K562 (cell line): ENCODE measurements at regions not wholly inside any gene's neighbourhood (a gene's known extent, or its start where the extent isn't known, plus 50 kb on each side); places are given as distances from the start of the nearest gene placed in this dataset.

Source experiments
- ATAC-seq: fragments of 200-7000 bp; cut with Tn5 transposase; 3 replicates; pipeline ENCODE4 v1.9.1; 2020; ENCODE audit warnings: moderate library complexity
- BruUV-seq: library from RNA; stranded (reverse); fragments of 400-500 nt; replicated peaks from 2 replicates; lab custom pipeline; 2021; lab: Mats Ljungman, UMichigan
- CTCF ChIA-PET: fragments of 300-600 bp; formaldehyde crosslinking; extraction: SDS; loops from one replicate; lab custom pipeline; 2021; ENCODE audit warnings: low intra/inter-chr PET ratio; lab: Yijun Ruan, JAX
- POLR2A ChIA-PET: fragments of 300-600, 350-650 bp; sonication (Branson Sonifier 250); formaldehyde crosslinking; extraction: SDS; loops from one replicate; lab custom pipeline; 2021; ENCODE audit warnings: antibody characterized with exemption, inconsistent platforms; lab: Yijun Ruan, JAX
- DNase-seq, 4 experiments: peaks; one replicate each; pipeline versions ENCODE4 v3.0.0 to v3.0.0-alpha.2; 2011 to 2018; ENCODE audit warnings: low spot score in 3 of 4, mixed read lengths in 3 of 4; ENCODE audit errors: extremely low read depth in 1 of 4
- FAIRE-seq: peaks from 2 replicates; lab custom pipeline; 2011; peaks lifted over from hg19 to GRCh38; lab: Jason Lieb, UNC
- H2AFZ ChIP-seq: 2 replicates; pipeline ENCODE4 v1.6.0; 2011; ENCODE audit warnings: low read depth, low read length, control low read depth, inconsistent platforms
- H3K27ac ChIP-seq: fragments of 200-600 bp; 3 replicates; pipeline ENCODE4 v1.8.0; 2011; ENCODE audit warnings: low read depth, mild to moderate bottlenecking, control low read depth, inconsistent platforms, low read length, moderate library complexity, mixed read lengths; ENCODE audit errors: extremely low read depth
- H3K27me3 ChIP-seq, 2 experiments: fragments of 300-600 bp in 1 of 2; 2 replicates in 1 of 2; 3 replicates in 1 of 2; pipeline versions ENCODE4 v1.6.0 to v1.8.0; 2011; ENCODE audit warnings: inconsistent platforms in 2 of 2, low read length in 2 of 2, mild to moderate bottlenecking in 1 of 2, mixed read lengths in 1 of 2, moderate library complexity in 1 of 2; ENCODE audit not compliant: control insufficient read depth in 2 of 2, insufficient read depth in 2 of 2
- H3K36me3 ChIP-seq: fragments of 300-600 bp; 3 replicates; pipeline ENCODE4 v1.8.0; 2011; ENCODE audit warnings: mild to moderate bottlenecking, low read length, inconsistent platforms; ENCODE audit not compliant: control insufficient read depth, insufficient read depth
- H3K4me1 ChIP-seq, 2 experiments: fragments of 200-600 bp in 1 of 2; replicated peaks in 1 of 2; 2 replicates in 1 of 2; 3 replicates in 1 of 2; pipeline versions ENCODE4 v1.5.1 to v1.8.0; 2011; ENCODE audit warnings: inconsistent platforms in 2 of 2, low read length in 2 of 2, mild to moderate bottlenecking in 1 of 2, mixed read lengths in 1 of 2, moderate library complexity in 1 of 2; ENCODE audit not compliant: control insufficient read depth in 2 of 2, insufficient read depth in 2 of 2
- H3K4me2 ChIP-seq: 2 replicates; pipeline ENCODE4 v1.6.1; 2011; ENCODE audit warnings: low read length, control low read depth, inconsistent platforms, mixed read lengths; ENCODE audit not compliant: insufficient read depth
- H3K4me3 ChIP-seq: fragments of 200-600 bp; sonication (generic), shearing (Covaris generic); 2 replicates; pipeline ENCODE4 v1.5.1; 2016; ENCODE audit warnings: control low read depth, inconsistent platforms
- H3K79me2 ChIP-seq: fragments of 200-600 bp; 3 replicates; pipeline ENCODE4 v1.8.0; 2011; ENCODE audit warnings: low read length, inconsistent platforms; ENCODE audit not compliant: control insufficient read depth, insufficient read depth
- H3K9ac ChIP-seq, 2 experiments: 2 replicates each; pipeline versions ENCODE4 v1.6.0 to v1.6.1; 2011; ENCODE audit warnings: low read depth in 2 of 2, low read length in 2 of 2, control low read depth in 1 of 2, inconsistent platforms in 1 of 2, mild to moderate bottlenecking in 1 of 2, mixed read lengths in 1 of 2; ENCODE audit not compliant: insufficient read depth in 1 of 2
- H3K9me1 ChIP-seq: one replicate; pipeline ENCODE4 v1.6.0; 2011; ENCODE audit warnings: inconsistent platforms, mild to moderate bottlenecking, low read length, moderate library complexity; ENCODE audit not compliant: control insufficient read depth, insufficient read depth
- H3K9me3 ChIP-seq: replicated peaks from 2 replicates; pipeline ENCODE4 v1.5.1; 2011; ENCODE audit warnings: low read depth, low read length, inconsistent platforms; ENCODE audit not compliant: control insufficient read depth, insufficient read depth
- H4K20me1 ChIP-seq: replicated peaks from 2 replicates; pipeline ENCODE4 v1.6.1; 2011; ENCODE audit warnings: low read length, inconsistent platforms, mixed read lengths; ENCODE audit not compliant: control insufficient read depth, insufficient read depth
- CHCHD3 ChIP-seq: fragments of 250-450 bp; sonication (Bioruptor Pico); IDR thresholded peaks from 2 replicates; pipeline ENCODE4 v2.1.2; 2022; ENCODE audit warnings: mild to moderate bottlenecking
- DNMT1 ChIP-seq: fragments of 450-650 bp; IDR thresholded peaks from 2 replicates; pipeline ENCODE4 v1.6.1; 2016; ENCODE audit warnings: antibody characterized with exemption, mild to moderate bottlenecking
- RB1 ChIP-seq: fragments of 450-650 bp; IDR thresholded peaks from 2 replicates; pipeline ENCODE4 v1.6.1; 2017; ENCODE audit warnings: low read depth, mild to moderate bottlenecking
- SLC30A9 ChIP-seq: fragments of 250-450 bp; sonication (Bioruptor Pico); IDR thresholded peaks from 2 replicates; pipeline ENCODE4 v1.8.0; 2022; ENCODE audit warnings: mild to moderate bottlenecking, moderate library complexity
- TCFL5 ChIP-seq: fragments of 250-450 bp; sonication (Bioruptor Pico); conservative IDR thresholded peaks from 2 replicates; pipeline ENCODE4 v1.6.1; 2021; ENCODE audit warnings: mild to moderate bottlenecking, moderate library complexity, matching md5 sums
- ZFX ChIP-seq: sonication (generic); formaldehyde crosslinking; IDR thresholded peaks from 2 replicates; pipeline ENCODE4 v1.8.0; 2022; ENCODE audit warnings: mild to moderate bottlenecking, missing genetic modification reagents, moderate library complexity
- ZNF140 ChIP-seq: fragments of 250-450 bp; sonication (Bioruptor Pico); IDR thresholded peaks from 2 replicates; pipeline ENCODE4 v1.8.0; 2021; ENCODE audit warnings: moderate library complexity, mild to moderate bottlenecking, inconsistent platforms
- WGBS: fragments of 100-300 bp; shearing (Covaris generic); methylation state at CpG from one replicate; pipeline ENCODE4 v1.1.6; 2016; ENCODE audit warnings: low coverage, mixed read lengths; ENCODE audit not compliant: insufficient coverage; ENCODE audit errors: missing lambda C conversion rate; 5-methylcytosine and 5-hydroxymethylcytosine counted together
- in situ Hi-C: fragments of 300-500 bp; cut with MboI; formaldehyde crosslinking; loops from 4 replicates; pipeline ENCODE4 v1.15.0; 2018; ENCODE audit warnings: inconsistent platforms, mixed read lengths
- intact Hi-C: fragments of 100-400 bp; cut with micrococcal nuclease; formaldehyde crosslinking; loops from 2 replicates; pipeline ENCODE4 v1.14.2; 2022
- TF ChIP-seq, protein P1 (sequence below): fragments of 450-650 bp; IDR thresholded peaks from 2 replicates; pipeline ENCODE4 v1.6.1; 2016; ENCODE audit warnings: low read depth, mild to moderate bottlenecking, moderate library complexity
- TF ChIP-seq, protein P2 (sequence below): sonication (generic); formaldehyde crosslinking; IDR thresholded peaks from 2 replicates; pipeline ENCODE4 v1.8.0; 2022; ENCODE audit warnings: mild to moderate bottlenecking, missing genetic modification reagents

DNA sequence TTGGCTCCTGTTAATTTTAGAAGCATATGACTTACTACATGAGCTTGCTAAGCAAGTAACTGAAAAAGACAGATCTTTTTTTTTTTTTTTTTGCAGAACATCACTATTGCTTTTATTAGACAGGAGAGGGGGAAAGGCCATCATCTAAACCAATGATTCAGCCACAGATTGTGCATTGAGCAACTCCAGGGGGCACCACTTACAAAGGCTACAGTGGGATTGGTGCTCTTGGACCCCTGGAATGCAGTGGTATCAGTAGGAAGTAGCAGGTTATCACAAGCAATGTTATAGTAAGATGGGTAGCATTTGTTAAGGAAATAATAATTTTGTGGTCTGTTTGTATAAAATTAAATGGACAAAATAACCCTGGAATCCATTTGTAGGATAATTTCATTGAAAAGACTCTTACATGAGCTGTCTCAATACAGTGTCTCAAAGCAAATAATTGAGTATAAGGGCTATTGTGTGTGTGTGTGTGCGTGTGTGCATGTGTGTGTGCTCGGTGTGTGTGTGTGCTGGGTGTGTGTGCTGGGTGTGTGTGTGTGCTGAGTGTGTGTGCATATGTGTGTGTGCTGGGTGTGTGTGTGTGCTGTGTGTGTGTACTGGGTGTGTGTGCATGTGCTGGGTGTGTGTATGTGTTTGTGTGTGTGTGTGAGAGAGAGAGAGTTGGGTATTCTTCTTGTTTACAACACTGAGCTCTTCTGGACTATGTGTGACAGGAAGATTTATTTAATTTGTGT is 296.3 kb downstream of the PCDH7 start:
- H3K79me2 ChIP-seq: no peaks in the 10 kb centered on the region
- no peak for DNase-seq
- no peaks in the 10 kb centered on the region for H3K36me3 ChIP-seq
- CTCF ChIA-PET: no interaction called here
- in situ Hi-C loops (no loop called here), intact Hi-C loops (no loop called here)
- 0% methylated on average over 2 of the region's 2 CpGs for WGBS
- no peaks in the 10 kb centered on the region for H3K9me3 ChIP-seq
- no peaks in the 10 kb centered on the region for H4K20me1 ChIP-seq
- no peaks in the 10 kb centered on the region for H3K9me1 ChIP-seq
- H3K4me1 ChIP-seq: no peaks in the 10 kb centered on the region
- POLR2A ChIA-PET: no interaction called here
- no peak overlapping the region for H3K27ac ChIP-seq
- no peak overlapping the region for H3K9ac ChIP-seq
- H3K4me2 ChIP-seq: no peak overlapping the region
- TF ChIP-seq, protein P1, sequence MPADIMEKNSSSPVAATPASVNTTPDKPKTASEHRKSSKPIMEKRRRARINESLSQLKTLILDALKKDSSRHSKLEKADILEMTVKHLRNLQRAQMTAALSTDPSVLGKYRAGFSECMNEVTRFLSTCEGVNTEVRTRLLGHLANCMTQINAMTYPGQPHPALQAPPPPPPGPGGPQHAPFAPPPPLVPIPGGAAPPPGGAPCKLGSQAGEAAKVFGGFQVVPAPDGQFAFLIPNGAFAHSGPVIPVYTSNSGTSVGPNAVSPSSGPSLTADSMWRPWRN: no peak
- TF ChIP-seq TCFL5 (CRISPR knock-in tag): no peak
- no peak for TF ChIP-seq CHCHD3 (CRISPR knock-in tag)
- no peak for TF ChIP-seq DNMT1
- no peak for TF ChIP-seq ZFX (CRISPR knock-in tag)
- TF ChIP-seq, all 486 proteins: peak for 0
- H2AFZ ChIP-seq: no peak overlapping the region
- ATAC-seq (no peak), FAIRE-seq (no peak)
- no peak overlapping the region for H3K4me3 ChIP-seq
- no peaks in the 10 kb centered on the region for H3K27me3 ChIP-seq
- BruUV-seq: no TSS peak

DNA sequence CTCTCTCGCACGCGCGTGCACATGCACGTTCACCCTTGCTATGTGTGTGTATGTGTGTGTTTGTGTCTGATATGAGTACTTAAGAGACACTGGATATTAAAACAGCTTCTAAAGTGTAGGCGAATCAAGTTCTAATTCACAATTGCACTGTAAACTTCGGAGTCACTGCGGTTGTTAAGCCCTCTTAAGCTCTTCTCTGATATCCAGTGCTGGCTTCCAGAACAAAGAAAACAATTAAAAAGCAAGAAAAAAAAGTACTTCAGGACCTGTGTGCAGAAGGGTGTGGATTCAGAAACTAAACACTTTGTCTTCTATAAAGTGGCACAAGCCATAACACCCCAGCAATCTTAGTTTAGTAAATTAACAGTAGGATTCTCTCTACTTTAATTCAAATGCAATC is 300.2 kb downstream of the PCDH7 start:
- in situ Hi-C loops: no loop called here

More for the DNA sequence above, 300.2 kb downstream of the PCDH7 start:
- Histone ChIP-seq H3K4me3 (no peak overlapping the region), H3K4me1 (no peaks in the 10 kb centered on the region), H3K79me2 (no peaks in the 10 kb centered on the region), H3K27me3 (no peaks in the 10 kb centered on the region), H2AFZ (no peak overlapping the region), H3K9ac (no peak overlapping the region), H3K27ac (no peak overlapping the region), H3K36me3 (no peaks in the 10 kb centered on the region), H3K4me2 (no peak overlapping the region), H4K20me1 (no peaks in the 10 kb centered on the region), H3K9me1 (no peaks in the 10 kb centered on the region), H3K9me3 (no peaks in the 10 kb centered on the region)
- ATAC-seq: no peak
- 3% methylated on average over 8 of the region's 8 CpGs for WGBS
- no peak for FAIRE-seq
- POLR2A ChIA-PET: no interaction called here
- TF ChIP-seq ZNF140 (no peak), RB1 (no peak), SLC30A9 (no peak)
- TF ChIP-seq, protein P2, sequence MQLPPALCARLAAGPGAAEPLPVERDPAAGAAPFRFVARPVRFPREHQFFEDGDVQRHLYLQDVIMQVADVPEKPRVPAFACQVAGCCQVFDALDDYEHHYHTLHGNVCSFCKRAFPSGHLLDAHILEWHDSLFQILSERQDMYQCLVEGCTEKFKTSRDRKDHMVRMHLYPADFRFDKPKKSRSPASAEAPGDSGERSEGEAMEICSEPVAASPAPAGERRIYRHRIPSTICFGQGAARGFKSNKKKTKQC (CRISPR knock-in tag): no peak
- DNase-seq: no peak
- no TSS peak for BruUV-seq
- CTCF ChIA-PET: no interaction called here
- intact Hi-C loops: no loop called here
